NB4 (cell line): ENCODE measurements at regions not wholly inside any gene's neighbourhood (a gene's known extent, or its start where the extent isn't known, plus 50 kb on each side); places are given as distances from the start of the nearest gene placed in this dataset.

Source experiments
- DNase-seq: peaks from one replicate; pipeline ENCODE4 v3.0.0; 2010; ENCODE audit warnings: low read depth
- H3K4me3 ChIP-seq: one replicate; pipeline ENCODE4 v1.5.1; 2011; ENCODE audit warnings: mild to moderate bottlenecking, low read depth, low read length, moderate library complexity
- MYC ChIP-seq: IDR thresholded peaks from 2 replicates; pipeline ENCODE4 v1.6.1; 2011; ENCODE audit warnings: low read depth, low read length
- POLR2A ChIP-seq: IDR thresholded peaks from 2 replicates; pipeline ENCODE4 v1.6.1; 2011; ENCODE audit warnings: mild to moderate bottlenecking; ENCODE audit not compliant: insufficient read length; ENCODE audit errors: extremely low read depth
- TF ChIP-seq, protein P1 (sequence below): IDR thresholded peaks from 2 replicates; pipeline ENCODE4 v1.6.1; 2011; ENCODE audit warnings: low read depth, low read length
- TF ChIP-seq, protein P2 (sequence below): IDR thresholded peaks from one replicate; pipeline ENCODE4 v1.5.1; 2012; ENCODE audit warnings: low read depth, low read length

DNA sequence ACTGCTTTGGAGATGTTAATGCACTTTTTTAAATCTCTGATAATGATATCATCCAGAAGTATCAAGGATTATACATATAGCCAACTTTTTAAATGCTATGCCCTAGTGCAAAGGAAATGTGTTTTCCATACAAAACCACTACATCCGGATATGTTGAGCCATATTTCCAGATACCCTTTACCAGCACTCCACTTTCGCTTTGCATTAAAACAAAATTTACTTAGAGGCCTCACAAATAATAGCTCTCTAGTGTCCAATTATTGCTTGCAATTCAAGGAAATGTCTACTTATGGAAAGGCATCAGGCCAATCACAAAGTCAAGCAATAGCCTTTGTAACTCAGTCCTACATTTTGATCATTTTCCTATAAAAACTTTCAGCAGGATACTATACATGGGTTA is 1072.8 kb upstream of the INTU start:
- no peak for DNase-seq
- H3K4me3 ChIP-seq, result no peak overlapping the region
- TF ChIP-seq POLR2A (no peak), MYC (no peak)
- TF ChIP-seq, protein P1, sequence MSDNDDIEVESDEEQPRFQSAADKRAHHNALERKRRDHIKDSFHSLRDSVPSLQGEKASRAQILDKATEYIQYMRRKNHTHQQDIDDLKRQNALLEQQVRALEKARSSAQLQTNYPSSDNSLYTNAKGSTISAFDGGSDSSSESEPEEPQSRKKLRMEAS, result no peak
- TF ChIP-seq, protein P2, sequence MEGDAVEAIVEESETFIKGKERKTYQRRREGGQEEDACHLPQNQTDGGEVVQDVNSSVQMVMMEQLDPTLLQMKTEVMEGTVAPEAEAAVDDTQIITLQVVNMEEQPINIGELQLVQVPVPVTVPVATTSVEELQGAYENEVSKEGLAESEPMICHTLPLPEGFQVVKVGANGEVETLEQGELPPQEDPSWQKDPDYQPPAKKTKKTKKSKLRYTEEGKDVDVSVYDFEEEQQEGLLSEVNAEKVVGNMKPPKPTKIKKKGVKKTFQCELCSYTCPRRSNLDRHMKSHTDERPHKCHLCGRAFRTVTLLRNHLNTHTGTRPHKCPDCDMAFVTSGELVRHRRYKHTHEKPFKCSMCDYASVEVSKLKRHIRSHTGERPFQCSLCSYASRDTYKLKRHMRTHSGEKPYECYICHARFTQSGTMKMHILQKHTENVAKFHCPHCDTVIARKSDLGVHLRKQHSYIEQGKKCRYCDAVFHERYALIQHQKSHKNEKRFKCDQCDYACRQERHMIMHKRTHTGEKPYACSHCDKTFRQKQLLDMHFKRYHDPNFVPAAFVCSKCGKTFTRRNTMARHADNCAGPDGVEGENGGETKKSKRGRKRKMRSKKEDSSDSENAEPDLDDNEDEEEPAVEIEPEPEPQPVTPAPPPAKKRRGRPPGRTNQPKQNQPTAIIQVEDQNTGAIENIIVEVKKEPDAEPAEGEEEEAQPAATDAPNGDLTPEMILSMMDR, result no peak

DNA sequence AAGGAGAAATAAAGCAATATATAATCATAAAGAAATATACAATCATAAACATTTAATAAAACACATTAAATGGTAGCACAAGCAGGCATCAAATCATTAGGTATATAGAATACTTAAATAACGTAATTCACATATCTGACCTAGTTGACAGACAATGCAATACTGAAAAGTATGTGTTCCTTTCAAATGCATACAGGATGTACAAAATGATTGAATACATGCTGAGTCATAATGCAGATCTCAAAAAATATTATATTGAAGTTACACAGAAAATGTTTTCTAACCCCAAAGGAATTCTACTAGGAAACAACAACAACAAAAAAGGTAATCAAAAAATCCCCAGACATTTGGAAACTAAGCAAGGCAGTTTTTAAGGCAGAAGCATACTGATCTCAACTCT is 1072.0 kb upstream of the INTU start:
- TF ChIP-seq, protein P2, result no peak
- no peak for TF ChIP-seq POLR2A
- no peak for TF ChIP-seq MYC
- TF ChIP-seq, protein P1, result no peak
- H3K4me3 ChIP-seq, result no peak overlapping the region
- DNase-seq, result no peak

DNA sequence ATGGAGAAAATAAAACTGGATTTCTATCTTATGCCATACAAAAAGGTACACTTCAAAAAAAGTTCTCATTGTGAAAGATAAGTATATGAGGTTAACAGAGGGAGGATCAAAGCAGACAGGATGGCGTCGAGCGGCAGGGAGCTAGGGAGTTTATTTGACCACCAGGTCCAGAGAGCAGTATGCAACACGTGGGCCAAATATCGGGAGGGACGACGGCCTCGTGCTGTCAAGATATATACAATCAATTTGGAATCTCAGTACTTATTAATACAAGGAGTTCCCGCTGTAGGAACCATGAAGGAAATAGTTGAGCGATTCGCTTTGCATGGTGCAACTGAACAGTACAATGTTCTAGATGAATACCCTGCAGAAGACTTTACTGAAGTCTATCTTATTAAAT is 1069.4 kb upstream of the INTU start:
- no peak for DNase-seq
- TF ChIP-seq, protein P2, result no peak
- TF ChIP-seq POLR2A, result no peak
- no peak for TF ChIP-seq MYC
- H3K4me3 ChIP-seq, result no peak overlapping the region

DNA sequence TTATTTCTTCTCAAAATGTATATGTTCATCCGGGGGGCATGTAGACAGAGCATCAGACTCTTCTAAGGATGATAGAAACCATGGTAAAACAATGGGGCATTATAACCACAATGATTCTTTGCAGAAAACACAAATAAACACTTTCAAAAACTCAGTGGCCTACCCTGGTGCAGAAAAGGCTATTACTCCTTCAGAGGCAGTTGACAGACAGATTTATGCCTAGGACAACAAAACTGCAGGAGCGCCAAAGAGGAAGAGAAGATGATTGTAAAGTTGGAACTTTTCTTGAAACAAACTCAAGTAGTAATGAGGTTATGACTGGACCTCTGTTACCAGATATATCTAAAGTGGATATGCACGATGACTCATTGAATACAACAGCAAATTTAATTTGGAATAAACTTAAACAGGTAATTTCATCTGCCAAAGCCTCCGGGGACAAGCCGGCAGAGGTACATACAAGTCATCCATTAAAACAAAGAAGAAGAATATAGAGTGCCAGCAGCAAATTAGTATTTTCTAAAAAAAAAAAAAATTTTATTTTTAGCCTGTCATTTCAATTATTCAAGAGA is 1068.4 kb upstream of the INTU start:
- DNase-seq, result no peak
- TF ChIP-seq POLR2A, result no peak
- TF ChIP-seq, protein P2, result no peak
- no peak for TF ChIP-seq MYC
- TF ChIP-seq, protein P1, result no peak
- no peak overlapping the region for H3K4me3 ChIP-seq

DNA sequence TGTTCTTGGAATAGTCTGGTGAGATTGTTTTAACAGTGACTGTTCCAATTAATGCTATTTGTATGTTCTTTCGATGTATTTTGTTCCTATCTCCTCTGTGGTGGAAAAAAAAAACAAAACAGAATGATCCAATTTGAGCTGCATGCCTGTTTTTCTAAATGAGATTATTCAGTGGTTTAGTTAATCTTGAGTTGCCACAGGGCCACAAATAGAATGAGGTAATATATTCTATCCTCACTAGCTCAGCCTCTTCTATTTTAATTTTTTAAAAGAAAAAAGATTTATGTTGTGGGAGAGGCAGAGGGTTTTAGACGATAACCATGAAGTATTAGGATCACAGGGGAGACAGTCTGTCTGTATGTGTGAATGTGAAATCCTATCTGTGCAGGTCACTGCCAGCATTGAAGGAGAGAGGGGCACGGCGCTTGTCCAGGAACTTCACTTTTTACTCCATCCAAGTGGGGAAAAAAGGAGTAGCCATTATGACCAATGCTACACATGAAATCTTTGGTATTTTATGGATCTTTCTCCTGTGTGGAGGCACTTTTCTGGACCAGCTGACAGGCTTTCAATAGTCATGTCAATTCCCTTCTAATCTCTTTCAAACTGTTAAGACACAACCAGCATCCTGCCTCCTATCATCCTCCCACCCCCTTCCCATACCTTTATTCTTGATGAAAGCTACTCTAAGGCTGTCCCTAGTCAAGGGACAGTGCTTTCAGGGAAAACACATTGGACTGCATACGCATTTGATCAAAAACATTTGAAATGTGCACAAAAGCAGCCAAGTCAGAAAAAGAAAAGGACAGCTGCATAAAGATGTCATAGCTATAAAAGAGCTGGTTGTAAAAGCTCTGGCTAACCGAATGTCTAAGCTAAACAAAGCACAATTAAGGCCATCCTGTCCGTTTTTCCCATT is 1063.8 kb upstream of the INTU start:
- TF ChIP-seq, protein P2, result no peak
- no peak for TF ChIP-seq MYC
- TF ChIP-seq POLR2A, result no peak
- TF ChIP-seq, protein P1, result no peak
- no peak for DNase-seq
- no peak overlapping the region for H3K4me3 ChIP-seq
